ENCODE measurements at regions not wholly inside any gene's neighbourhood (a gene's known extent, or its start where the extent isn't known, plus 50 kb on each side); places are given as distances from the start of the nearest gene placed in this dataset.

- TF ChIP-seq EGR1 (IDR thresholded peaks at IDR 0.05; ENCODE audit: low read depth) = no peak
- TF ChIP-seq CTCF (IDR thresholded peaks at IDR 0.05 in 2 of 3, conservative IDR thresholded peaks at IDR 0.05 in 1 of 3; ENCODE audit: borderline replicate concordance in 1 of 3, insufficient read depth in 1 of 3, low read depth in 2 of 3, low read length in 2 of 3) = no peak
- TF ChIP-seq REST (IDR thresholded peaks at IDR 0.05; ENCODE audit: low read depth) = no peak
- no peak for TF ChIP-seq FOSL1 (IDR thresholded peaks at IDR 0.05; ENCODE audit: low read depth)
- TF ChIP-seq POLR2A (IDR thresholded peaks at IDR 0.05; ENCODE audit: borderline replicate concordance, extremely low read depth, insufficient read depth, insufficient read length) = no peak
- TF ChIP-seq JUND (IDR thresholded peaks at IDR 0.05) = no peak
- no peak for TF ChIP-seq EZH2 (IDR thresholded peaks at IDR 0.05)
- TF ChIP-seq ZNF274 (IDR thresholded peaks at IDR 0.05; ENCODE audit: low read depth, low read length) = no peak
- no peak for TF ChIP-seq SIN3A (IDR thresholded peaks at IDR 0.05; ENCODE audit: low read depth)
- TF ChIP-seq ZFX (IDR thresholded peaks at IDR 0.05) = no peak
- no peak for TF ChIP-seq POLR2AphosphoS5 (IDR thresholded peaks at IDR 0.05; ENCODE audit: low read depth, low read length)
- TF ChIP-seq SP1 (IDR thresholded peaks at IDR 0.05; ENCODE audit: low read depth) = no peak
- no peak for TF ChIP-seq RAD21 (IDR thresholded peaks at IDR 0.05; ENCODE audit: low read depth)
- no peak for TF ChIP-seq ATF3 (IDR thresholded peaks at IDR 0.05)
These were observed 1453.1 kb downstream of the ARAP2 start for GRCh38 chr4:34791209-34791608.

Data from HCT116 (cell line).